ENCODE measurements at regions not wholly inside any gene's neighbourhood (a gene's known extent, or its start where the extent isn't known, plus 50 kb on each side); places are given as distances from the start of the nearest gene placed in this dataset.
A peak's percentile ranks its signal among the peaks of the same experiment; 100 is the strongest.
"Not testable (repeated sequence)": the region's sequence is repeated elsewhere in the genome, so short reads cannot be mapped to it uniquely, and the experiment has no call there.

GRCh38 chr9:106025453-106025852, 331.1 kb downstream of the TMEM38B start:
- Histone ChIP-seq H3K4me3 (ENCODE audit: low read depth, low read length) (no peak overlapping the region), H3K4me1 (ENCODE audit: control insufficient read depth, insufficient read depth, low read length) (no peaks in the 10 kb centered on the region), H3K27me3 (ENCODE audit: control insufficient read depth, insufficient read depth, low read length) (no peaks in the 10 kb centered on the region), H3K27ac (ENCODE audit: low read depth, low read length) (no peak overlapping the region), H3K36me3 (ENCODE audit: control insufficient read depth, insufficient read depth, low read length) (no peaks in the 10 kb centered on the region), H3K9me3 (ENCODE audit: control insufficient read depth, insufficient read depth, low read length) (no peaks in the 10 kb centered on the region)
- WGBS (ENCODE audit: insufficient coverage): no CpG with 5 or more reads among the region's 4 CpGs
- DNase-seq (ENCODE audit: low read depth in 4 of 6, low spot score in 6 of 6): no peak

- H3K36me3 ChIP-seq (ENCODE audit: control insufficient read depth, insufficient read depth, low read length); H3K27ac ChIP-seq (ENCODE audit: low read depth, low read length); H3K27me3 ChIP-seq (ENCODE audit: control insufficient read depth, insufficient read depth, low read length); H3K4me1 ChIP-seq (ENCODE audit: control insufficient read depth, insufficient read depth, low read length); H3K4me3 ChIP-seq (ENCODE audit: low read depth, low read length); DNase-seq (ENCODE audit: low read depth in 4 of 6, low spot score in 6 of 6); H3K9me3 ChIP-seq (ENCODE audit: control insufficient read depth, insufficient read depth, low read length): not testable (repeated sequence)
- no CpG with 5 or more reads among the region's 3 CpGs for WGBS (ENCODE audit: insufficient coverage)
Measured at GRCh38 chr9:106030146-106030545, 335.8 kb downstream of the TMEM38B start.

GRCh38 chr9:106032978-106033377, 338.6 kb downstream of the TMEM38B start:
- peak in 1 of 6 donors; percentile 71 for DNase-seq (ENCODE audit: low read depth in 4 of 6, low spot score in 6 of 6)
- Histone ChIP-seq H3K4me3 (ENCODE audit: low read depth, low read length) (no peak overlapping the region), H3K9me3 (ENCODE audit: control insufficient read depth, insufficient read depth, low read length) (peaks cover 1% of the 10 kb centered on the region), H3K36me3 (ENCODE audit: control insufficient read depth, insufficient read depth, low read length) (no peaks in the 10 kb centered on the region), H3K27me3 (ENCODE audit: control insufficient read depth, insufficient read depth, low read length) (no peaks in the 10 kb centered on the region), H3K27ac (ENCODE audit: low read depth, low read length) (no peak overlapping the region), H3K4me1 (ENCODE audit: control insufficient read depth, insufficient read depth, low read length) (no peaks in the 10 kb centered on the region)
- no CpG with 5 or more reads among the region's 3 CpGs for WGBS (ENCODE audit: insufficient coverage)

GRCh38 chr9:106035806-106036205, 341.5 kb downstream of the TMEM38B start:
- Histone ChIP-seq H3K4me3 (ENCODE audit: low read depth, low read length) (no peak overlapping the region), H3K27me3 (ENCODE audit: control insufficient read depth, insufficient read depth, low read length) (no peaks in the 10 kb centered on the region), H3K36me3 (ENCODE audit: control insufficient read depth, insufficient read depth, low read length) (no peaks in the 10 kb centered on the region), H3K27ac (ENCODE audit: low read depth, low read length) (no peak overlapping the region), H3K9me3 (ENCODE audit: control insufficient read depth, insufficient read depth, low read length) (peaks cover under 1% of the 10 kb centered on the region), H3K4me1 (ENCODE audit: control insufficient read depth, insufficient read depth, low read length) (no peaks in the 10 kb centered on the region)
- DNase-seq (ENCODE audit: low read depth in 4 of 6, low spot score in 6 of 6): peak in 2 of 6 donors; percentile 16 to 54

GRCh38 chr9:106038266-106039001, 344.1 kb downstream of the TMEM38B start:
- no peak overlapping the region for H3K4me3 ChIP-seq (ENCODE audit: low read depth, low read length)
- H3K36me3 ChIP-seq (ENCODE audit: control insufficient read depth, insufficient read depth, low read length): no peaks in the 10 kb centered on the region
- WGBS (ENCODE audit: insufficient coverage): no CpG with 5 or more reads among the region's 1 CpG
- no peak overlapping the region for H3K27ac ChIP-seq (ENCODE audit: low read depth, low read length)
- H3K4me1 ChIP-seq (ENCODE audit: control insufficient read depth, insufficient read depth, low read length): no peaks in the 10 kb centered on the region
- no peaks in the 10 kb centered on the region for H3K27me3 ChIP-seq (ENCODE audit: control insufficient read depth, insufficient read depth, low read length)
- H3K9me3 ChIP-seq (ENCODE audit: control insufficient read depth, insufficient read depth, low read length): peaks cover 1% of the 10 kb centered on the region
- no peak for DNase-seq (ENCODE audit: low read depth in 4 of 6, low spot score in 6 of 6)

GRCh38 chr9:106039151-106039935, 345.0 kb downstream of the TMEM38B start:
- Histone ChIP-seq H3K36me3 (ENCODE audit: control insufficient read depth, insufficient read depth, low read length) (no peaks in the 10 kb centered on the region), H3K4me1 (ENCODE audit: control insufficient read depth, insufficient read depth, low read length) (no peaks in the 10 kb centered on the region), H3K27me3 (ENCODE audit: control insufficient read depth, insufficient read depth, low read length) (no peaks in the 10 kb centered on the region), H3K9me3 (ENCODE audit: control insufficient read depth, insufficient read depth, low read length) (peaks cover 2% of the 10 kb centered on the region), H3K4me3 (ENCODE audit: low read depth, low read length) (no peak overlapping the region), H3K27ac (ENCODE audit: low read depth, low read length) (no peak overlapping the region)
- WGBS (ENCODE audit: insufficient coverage): 94% methylated on average over 4 of the region's 5 CpGs
- no peak for DNase-seq (ENCODE audit: low read depth in 4 of 6, low spot score in 6 of 6)

- not testable (repeated sequence) for H3K9me3 ChIP-seq (ENCODE audit: control insufficient read depth, insufficient read depth, low read length); H3K27ac ChIP-seq (ENCODE audit: low read depth, low read length); H3K36me3 ChIP-seq (ENCODE audit: control insufficient read depth, insufficient read depth, low read length); H3K4me1 ChIP-seq (ENCODE audit: control insufficient read depth, insufficient read depth, low read length); H3K27me3 ChIP-seq (ENCODE audit: control insufficient read depth, insufficient read depth, low read length); DNase-seq (ENCODE audit: low read depth in 4 of 6, low spot score in 6 of 6); H3K4me3 ChIP-seq (ENCODE audit: low read depth, low read length)
- WGBS (ENCODE audit: insufficient coverage): no CpG with 5 or more reads among the region's 1 CpG
Measured at GRCh38 chr9:106041920-106042319, 347.6 kb downstream of the TMEM38B start.

GRCh38 chr9:106051545-106051944, 357.2 kb downstream of the TMEM38B start:
- no CpG with 5 or more reads among the region's 3 CpGs for WGBS (ENCODE audit: insufficient coverage)
- no peaks in the 10 kb centered on the region for H3K27me3 ChIP-seq (ENCODE audit: control insufficient read depth, insufficient read depth, low read length)
- no peaks in the 10 kb centered on the region for H3K9me3 ChIP-seq (ENCODE audit: control insufficient read depth, insufficient read depth, low read length)
- H3K4me1 ChIP-seq (ENCODE audit: control insufficient read depth, insufficient read depth, low read length): no peaks in the 10 kb centered on the region
- DNase-seq (ENCODE audit: low read depth in 4 of 6, low spot score in 6 of 6): peak in 1 of 6 donors; percentile 28
- no peaks in the 10 kb centered on the region for H3K36me3 ChIP-seq (ENCODE audit: control insufficient read depth, insufficient read depth, low read length)
- H3K4me3 ChIP-seq (ENCODE audit: low read depth, low read length): no peak overlapping the region
- no peak overlapping the region for H3K27ac ChIP-seq (ENCODE audit: low read depth, low read length)

GRCh38 chr9:106052166-106052565, 357.8 kb downstream of the TMEM38B start:
- DNase-seq (ENCODE audit: low read depth in 4 of 6, low spot score in 6 of 6): no peak
- Histone ChIP-seq H3K9me3 (ENCODE audit: control insufficient read depth, insufficient read depth, low read length) (no peaks in the 10 kb centered on the region), H3K4me3 (ENCODE audit: low read depth, low read length) (no peak overlapping the region), H3K36me3 (ENCODE audit: control insufficient read depth, insufficient read depth, low read length) (no peaks in the 10 kb centered on the region), H3K27me3 (ENCODE audit: control insufficient read depth, insufficient read depth, low read length) (no peaks in the 10 kb centered on the region), H3K27ac (ENCODE audit: low read depth, low read length) (no peak overlapping the region), H3K4me1 (ENCODE audit: control insufficient read depth, insufficient read depth, low read length) (no peaks in the 10 kb centered on the region)
- WGBS (ENCODE audit: insufficient coverage): 91% methylated on average over 1 of the region's 2 CpGs

GRCh38 chr9:106052735-106053134, 358.4 kb downstream of the TMEM38B start:
- WGBS (ENCODE audit: insufficient coverage): 50% methylated on average over 1 of the region's 2 CpGs

More at GRCh38 chr9:106052735-106053134, 358.4 kb downstream of the TMEM38B start:
- no peaks in the 10 kb centered on the region for H3K27me3 ChIP-seq (ENCODE audit: control insufficient read depth, insufficient read depth, low read length)
- no peak overlapping the region for H3K27ac ChIP-seq (ENCODE audit: low read depth, low read length)
- H3K4me1 ChIP-seq (ENCODE audit: control insufficient read depth, insufficient read depth, low read length): no peaks in the 10 kb centered on the region
- DNase-seq (ENCODE audit: low read depth in 4 of 6, low spot score in 6 of 6): no peak
- no peaks in the 10 kb centered on the region for H3K36me3 ChIP-seq (ENCODE audit: control insufficient read depth, insufficient read depth, low read length)
- no peaks in the 10 kb centered on the region for H3K9me3 ChIP-seq (ENCODE audit: control insufficient read depth, insufficient read depth, low read length)
- H3K4me3 ChIP-seq (ENCODE audit: low read depth, low read length): no peak overlapping the region

Measured in spinal cord (tissue), 9 donors.